ENCODE measurements at regions not wholly inside any gene's neighbourhood (a gene's known extent, or its start where the extent isn't known, plus 50 kb on each side); places are given as distances from the start of the nearest gene placed in this dataset.

GRCh38 chr4:114343015-114343414, 255.6 kb upstream of the UGT8 start:
- no peak overlapping the region for H3K4me3 Mint-ChIP-seq
- no peaks in the 10 kb centered on the region for H3K4me1 Mint-ChIP-seq (ENCODE audit: low read depth)
- H3K9me3 Mint-ChIP-seq (ENCODE audit: low read depth): no peaks in the 10 kb centered on the region
- H3K27ac Mint-ChIP-seq: no peak overlapping the region
- H3K27me3 Mint-ChIP-seq: no peaks in the 10 kb centered on the region
- H3K36me3 Mint-ChIP-seq: no peaks in the 10 kb centered on the region

- Mint-ChIP-seq H3K36me3 (no peaks in the 10 kb centered on the region), H3K4me1 (ENCODE audit: low read depth) (no peaks in the 10 kb centered on the region), H3K27me3 (no peaks in the 10 kb centered on the region), H3K27ac (no peak overlapping the region), H3K4me3 (no peak overlapping the region), H3K9me3 (ENCODE audit: low read depth) (peaks cover 6% of the 10 kb centered on the region)
These were observed 248.9 kb upstream of the UGT8 start for GRCh38 chr4:114349543-114350175.

- Mint-ChIP-seq H3K36me3 (no peaks in the 10 kb centered on the region), H3K4me3 (no peak overlapping the region), H3K4me1 (ENCODE audit: low read depth) (no peaks in the 10 kb centered on the region), H3K27ac (no peak overlapping the region), H3K9me3 (ENCODE audit: low read depth) (no peaks in the 10 kb centered on the region), H3K27me3 (peaks cover 2% of the 10 kb centered on the region)
These were observed 239.7 kb upstream of the UGT8 start for GRCh38 chr4:114358901-114359300.

- Mint-ChIP-seq H3K4me1 (ENCODE audit: low read depth) (no peaks in the 10 kb centered on the region), H3K27ac (no peak overlapping the region), H3K36me3 (no peaks in the 10 kb centered on the region), H3K9me3 (ENCODE audit: low read depth) (no peaks in the 10 kb centered on the region), H3K4me3 (no peak overlapping the region), H3K27me3 (peaks cover 6% of the 10 kb centered on the region)
These were observed 237.4 kb upstream of the UGT8 start for GRCh38 chr4:114361249-114361648.

GRCh38 chr4:114364857-114365256, 233.8 kb upstream of the UGT8 start:
- no peak overlapping the region for H3K27ac Mint-ChIP-seq
- H3K27me3 Mint-ChIP-seq: peaks cover 6% of the 10 kb centered on the region
- no peaks in the 10 kb centered on the region for H3K9me3 Mint-ChIP-seq (ENCODE audit: low read depth)
- no peaks in the 10 kb centered on the region for H3K4me1 Mint-ChIP-seq (ENCODE audit: low read depth)
- H3K36me3 Mint-ChIP-seq: no peaks in the 10 kb centered on the region
- no peak overlapping the region for H3K4me3 Mint-ChIP-seq

- peaks cover 6% of the 10 kb centered on the region for H3K27me3 Mint-ChIP-seq
- no peaks in the 10 kb centered on the region for H3K36me3 Mint-ChIP-seq
- H3K4me3 Mint-ChIP-seq: no peak overlapping the region
- H3K9me3 Mint-ChIP-seq (ENCODE audit: low read depth): no peaks in the 10 kb centered on the region
- no peaks in the 10 kb centered on the region for H3K4me1 Mint-ChIP-seq (ENCODE audit: low read depth)
- H3K27ac Mint-ChIP-seq: no peak overlapping the region
These were observed 233.0 kb upstream of the UGT8 start for GRCh38 chr4:114365591-114365990.

- no peak overlapping the region for H3K27ac Mint-ChIP-seq
- no peaks in the 10 kb centered on the region for H3K9me3 Mint-ChIP-seq (ENCODE audit: low read depth)
- no peak overlapping the region for H3K4me3 Mint-ChIP-seq
- H3K36me3 Mint-ChIP-seq: no peaks in the 10 kb centered on the region
- no peaks in the 10 kb centered on the region for H3K4me1 Mint-ChIP-seq (ENCODE audit: low read depth)
- peaks cover 8% of the 10 kb centered on the region for H3K27me3 Mint-ChIP-seq
These were observed 232.2 kb upstream of the UGT8 start for GRCh38 chr4:114366368-114366767.

- Mint-ChIP-seq H3K4me1 (ENCODE audit: low read depth) (no peaks in the 10 kb centered on the region), H3K27me3 (peaks cover 13% of the 10 kb centered on the region), H3K36me3 (no peaks in the 10 kb centered on the region), H3K9me3 (ENCODE audit: low read depth) (no peaks in the 10 kb centered on the region), H3K4me3 (no peak overlapping the region), H3K27ac (no peak overlapping the region)
These were observed 229.9 kb upstream of the UGT8 start for GRCh38 chr4:114368751-114369150.

GRCh38 chr4:114373508-114373907, 225.1 kb upstream of the UGT8 start:
- Mint-ChIP-seq H3K9me3 (ENCODE audit: low read depth) (no peaks in the 10 kb centered on the region), H3K27ac (no peak overlapping the region), H3K36me3 (no peaks in the 10 kb centered on the region), H3K27me3 (peaks cover 15% of the 10 kb centered on the region), H3K4me3 (no peak overlapping the region), H3K4me1 (ENCODE audit: low read depth) (no peaks in the 10 kb centered on the region)

GRCh38 chr4:114378305-114378903, 220.2 kb upstream of the UGT8 start:
- Mint-ChIP-seq H3K4me1 (ENCODE audit: low read depth) (no peaks in the 10 kb centered on the region), H3K4me3 (no peak overlapping the region), H3K27ac (no peak overlapping the region), H3K27me3 (peaks cover 10% of the 10 kb centered on the region), H3K9me3 (ENCODE audit: low read depth) (no peaks in the 10 kb centered on the region), H3K36me3 (no peaks in the 10 kb centered on the region)

GRCh38 chr4:114383067-114383466, 215.5 kb upstream of the UGT8 start:
- H3K36me3 Mint-ChIP-seq: no peaks in the 10 kb centered on the region
- H3K27ac Mint-ChIP-seq: no peak overlapping the region
- H3K9me3 Mint-ChIP-seq (ENCODE audit: low read depth): no peaks in the 10 kb centered on the region
- H3K4me1 Mint-ChIP-seq (ENCODE audit: low read depth): no peaks in the 10 kb centered on the region
- H3K4me3 Mint-ChIP-seq: no peak overlapping the region
- H3K27me3 Mint-ChIP-seq: peaks cover 5% of the 10 kb centered on the region

- H3K4me1 Mint-ChIP-seq (ENCODE audit: low read depth): no peaks in the 10 kb centered on the region
- no peaks in the 10 kb centered on the region for H3K9me3 Mint-ChIP-seq (ENCODE audit: low read depth)
- H3K36me3 Mint-ChIP-seq: no peaks in the 10 kb centered on the region
- H3K27ac Mint-ChIP-seq: no peak overlapping the region
- H3K27me3 Mint-ChIP-seq: peaks cover 5% of the 10 kb centered on the region
- no peak overlapping the region for H3K4me3 Mint-ChIP-seq
These were observed 214.9 kb upstream of the UGT8 start for GRCh38 chr4:114383721-114384120.

GRCh38 chr4:114384629-114385028, 214.0 kb upstream of the UGT8 start:
- Mint-ChIP-seq H3K27me3 (peaks cover 8% of the 10 kb centered on the region), H3K4me3 (no peak overlapping the region), H3K36me3 (no peaks in the 10 kb centered on the region), H3K27ac (no peak overlapping the region), H3K4me1 (ENCODE audit: low read depth) (no peaks in the 10 kb centered on the region), H3K9me3 (ENCODE audit: low read depth) (no peaks in the 10 kb centered on the region)

GRCh38 chr4:114385195-114385985, 213.2 kb upstream of the UGT8 start:
- Mint-ChIP-seq H3K9me3 (ENCODE audit: low read depth) (no peaks in the 10 kb centered on the region), H3K27ac (no peak overlapping the region), H3K4me3 (no peak overlapping the region), H3K4me1 (ENCODE audit: low read depth) (no peaks in the 10 kb centered on the region), H3K36me3 (no peaks in the 10 kb centered on the region), H3K27me3 (peaks cover 8% of the 10 kb centered on the region)

GRCh38 chr4:114386637-114387233, 211.9 kb upstream of the UGT8 start:
- H3K9me3 Mint-ChIP-seq (ENCODE audit: low read depth): no peaks in the 10 kb centered on the region
- H3K27me3 Mint-ChIP-seq: peaks cover 9% of the 10 kb centered on the region
- H3K27ac Mint-ChIP-seq: no peak overlapping the region
- no peaks in the 10 kb centered on the region for H3K36me3 Mint-ChIP-seq
- H3K4me3 Mint-ChIP-seq: no peak overlapping the region
- no peaks in the 10 kb centered on the region for H3K4me1 Mint-ChIP-seq (ENCODE audit: low read depth)

Data from activated naive CD8-positive, alpha-beta T cell (primary cell).